HG03039 (cell line): ENCODE measurements at regions not wholly inside any gene's neighbourhood (a gene's known extent, or its start where the extent isn't known, plus 50 kb on each side); places are given as distances from the start of the nearest gene placed in this dataset.
"Not testable (repeated sequence)": the region's sequence is repeated elsewhere in the genome, so short reads cannot be mapped to it uniquely, and the experiment has no call there.

Source experiments
- ATAC-seq: cut with Tn5 transposase; IDR thresholded peaks from one replicate; pipeline ENCODE4 v1.9.1; 2021; ENCODE audit warnings: mild to moderate bottlenecking, moderate library complexity; ENCODE audit not compliant: unreplicated experiment

DNA sequence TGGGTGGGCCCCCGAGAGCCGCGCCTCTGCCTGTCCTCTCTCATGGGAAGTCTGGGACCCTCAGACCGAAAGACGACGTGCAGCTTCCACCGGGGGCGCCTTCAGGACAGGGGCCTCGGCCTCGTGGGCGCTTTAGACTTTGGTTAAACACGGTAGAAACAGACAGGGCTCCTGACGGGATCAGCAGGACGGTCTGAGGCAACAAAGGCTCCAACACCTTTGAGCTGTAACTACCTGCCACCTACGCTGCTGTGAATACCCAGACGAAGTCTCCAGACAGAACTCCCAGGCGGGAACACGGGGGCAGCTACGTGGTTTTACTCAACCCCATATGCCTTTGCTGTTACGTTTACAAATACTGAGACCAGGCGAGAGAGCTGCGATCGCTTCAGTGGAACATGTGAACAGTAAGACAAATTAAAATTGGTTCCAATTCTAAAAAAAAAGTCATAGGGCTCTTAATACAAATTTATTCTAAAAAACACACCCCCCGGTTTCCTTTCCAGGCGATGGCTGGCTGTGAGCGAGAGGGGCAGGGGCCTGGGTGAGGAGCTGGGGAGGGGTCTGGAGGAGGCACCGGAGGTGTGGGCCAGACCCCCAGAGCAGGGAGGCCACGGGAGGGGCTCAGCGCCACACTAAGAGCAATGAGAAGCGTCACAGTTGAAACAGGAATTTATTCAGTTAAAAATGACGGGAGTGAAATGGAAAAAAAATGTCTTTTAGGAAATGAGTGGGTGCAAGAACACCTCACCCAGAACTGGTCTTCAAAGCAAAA is 453.2 kb downstream of the QKI start:
- ATAC-seq: no peak

DNA sequence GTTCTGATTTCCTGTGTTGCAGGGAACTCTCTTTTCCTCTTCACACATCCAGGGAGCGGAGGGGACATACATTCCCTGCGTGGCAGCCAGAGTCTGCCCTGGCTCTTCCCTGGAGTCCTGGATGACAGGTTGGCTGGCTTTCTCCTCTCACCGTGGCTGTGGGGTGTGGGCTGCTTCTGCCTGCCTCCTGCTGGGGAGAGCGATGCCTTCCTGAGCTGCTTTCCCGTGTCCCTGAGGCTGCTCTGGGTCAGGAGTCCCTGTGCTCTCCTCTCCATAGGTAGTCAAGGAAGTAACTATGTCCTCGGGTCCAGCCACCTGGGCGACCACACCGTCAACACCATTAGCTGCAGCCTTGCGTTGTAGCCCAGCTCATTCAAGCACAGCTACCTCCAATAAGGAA is 451.7 kb downstream of the QKI start:
- ATAC-seq: no peak

DNA sequence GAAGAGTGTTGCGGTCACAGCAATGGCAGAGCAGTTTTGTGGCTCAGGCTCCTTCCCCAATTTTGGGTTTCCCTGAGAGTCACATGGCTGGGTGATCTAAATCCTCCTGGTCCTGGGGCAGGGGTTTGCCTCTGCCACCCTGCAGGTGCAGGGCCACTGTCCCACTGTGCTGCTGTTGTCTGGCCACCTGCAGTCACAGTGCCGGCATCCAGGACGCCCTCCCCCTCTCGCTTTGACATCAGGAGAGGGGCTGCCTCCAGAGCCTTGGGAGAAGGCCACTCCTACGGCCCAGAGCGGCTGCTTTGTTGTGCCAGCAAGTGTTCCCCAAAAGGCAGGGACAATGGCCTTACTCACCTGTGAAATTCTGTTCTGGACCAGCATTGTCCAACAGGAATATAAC is 449.0 kb downstream of the QKI start:
- ATAC-seq: no peak

DNA sequence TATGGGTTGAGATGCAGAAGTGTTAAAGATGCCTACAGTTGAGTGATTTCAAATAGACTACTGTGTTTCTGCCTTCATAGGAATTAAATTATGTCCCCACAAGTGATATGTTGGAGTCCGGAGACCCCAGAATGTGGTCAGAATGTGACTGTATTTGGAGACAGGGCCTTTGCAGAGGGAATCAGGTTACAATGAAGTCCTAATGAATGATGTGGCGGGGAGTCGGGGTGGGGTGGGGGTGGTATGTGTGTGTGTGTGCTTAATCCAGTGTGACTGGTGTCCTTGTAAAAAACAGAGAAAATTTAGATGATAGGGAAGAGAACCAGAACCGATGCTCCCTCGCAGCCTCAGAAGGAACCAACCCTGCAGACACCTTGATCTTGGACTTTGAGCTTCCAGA is 448.2 kb downstream of the QKI start:
- no peak for ATAC-seq

DNA sequence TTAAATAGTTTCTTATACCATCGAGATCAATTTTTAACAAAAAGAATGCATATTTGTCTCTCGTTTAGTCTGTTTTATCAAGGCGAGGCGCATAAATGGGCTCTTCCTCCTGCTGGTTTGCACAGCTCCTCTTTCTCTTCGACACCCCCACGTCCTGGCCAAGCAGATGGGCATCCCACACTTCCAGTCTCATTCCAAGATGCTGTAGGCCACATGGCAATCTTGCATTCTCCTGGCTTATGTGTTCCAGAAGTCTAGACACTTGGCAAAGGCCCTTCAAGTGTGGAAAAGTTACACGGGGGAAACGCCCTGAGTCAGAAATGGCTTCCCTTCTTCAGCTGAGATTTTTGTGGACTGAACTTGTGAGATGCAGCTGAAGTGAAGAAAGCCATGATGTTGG is 447.1 kb downstream of the QKI start:
- ATAC-seq: no peak

DNA sequence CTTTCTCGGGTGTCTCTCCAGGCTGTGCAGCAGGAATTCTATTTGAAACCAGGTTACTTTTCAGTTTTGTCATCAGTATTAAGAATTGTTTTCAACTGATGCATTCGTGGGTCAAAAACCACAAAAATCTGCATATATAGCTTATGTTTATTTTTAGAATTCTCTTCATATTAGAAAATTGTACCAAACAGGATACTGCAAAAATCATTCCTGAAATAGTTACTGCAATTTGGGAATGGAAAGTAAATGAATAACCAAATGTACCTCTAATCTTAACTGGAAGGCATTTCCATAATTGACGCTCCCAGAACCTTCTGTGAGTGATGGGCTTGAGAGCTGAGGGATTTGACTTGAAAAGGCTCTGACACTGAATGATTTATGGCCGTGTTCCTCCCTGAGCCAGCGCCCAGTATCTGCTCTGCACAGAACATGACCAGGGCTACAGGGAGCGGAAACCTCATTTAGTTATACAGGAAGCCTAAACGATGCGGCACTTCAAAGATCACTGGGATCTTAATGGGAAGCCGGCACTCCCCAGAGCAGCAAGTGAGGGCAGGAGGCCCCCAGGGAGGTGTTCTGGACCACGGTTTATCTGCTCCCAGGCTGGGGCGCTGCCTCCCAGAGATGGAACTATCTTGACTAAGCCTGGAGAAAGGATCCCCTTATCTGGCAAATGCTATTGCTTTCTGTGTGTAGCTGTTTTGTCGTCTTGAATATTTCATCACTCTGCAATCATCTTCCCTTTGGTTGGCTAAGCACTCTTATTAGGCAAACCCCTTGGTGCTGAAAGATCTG is 446.0 kb downstream of the QKI start:
- ATAC-seq: no peak

DNA sequence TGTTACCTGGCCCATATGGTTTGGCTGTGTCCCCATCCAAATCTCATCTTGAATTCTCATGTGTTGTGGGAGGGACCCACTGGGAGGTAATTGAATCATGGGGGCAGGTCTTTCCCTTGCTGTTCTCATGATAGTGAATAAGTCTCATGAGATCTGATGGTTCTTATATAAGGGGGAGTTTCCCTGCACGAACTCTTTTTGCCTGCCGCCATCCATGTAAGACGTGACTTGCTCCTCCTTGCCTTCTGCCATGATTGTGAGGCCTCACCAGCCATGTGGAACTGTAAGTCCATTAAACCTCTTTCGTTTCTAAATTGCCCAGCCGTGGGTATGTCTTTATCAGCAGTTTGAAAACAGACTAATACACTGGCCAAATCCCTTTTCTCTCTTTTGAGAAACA is 444.4 kb downstream of the QKI start:
- not testable (repeated sequence) for ATAC-seq

DNA sequence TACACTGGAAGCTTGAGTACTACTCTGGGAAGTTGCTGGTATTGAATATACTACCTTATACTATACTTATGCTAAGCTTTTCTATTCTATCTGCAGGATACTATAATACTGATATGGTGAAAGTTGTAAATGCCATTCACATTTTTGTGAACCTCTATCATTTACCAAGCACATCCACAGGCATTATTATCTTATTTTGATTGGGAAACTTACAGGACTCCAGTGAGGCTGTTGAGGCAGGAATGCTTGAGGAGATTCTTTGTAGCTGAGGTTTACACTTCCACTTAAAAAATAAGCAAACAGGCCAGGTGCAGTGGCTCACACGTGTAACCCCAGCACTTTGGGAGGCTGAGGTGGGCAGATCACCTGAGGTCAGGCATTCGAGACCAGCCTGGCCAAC is 442.9 kb downstream of the QKI start:
- no peak for ATAC-seq

DNA sequence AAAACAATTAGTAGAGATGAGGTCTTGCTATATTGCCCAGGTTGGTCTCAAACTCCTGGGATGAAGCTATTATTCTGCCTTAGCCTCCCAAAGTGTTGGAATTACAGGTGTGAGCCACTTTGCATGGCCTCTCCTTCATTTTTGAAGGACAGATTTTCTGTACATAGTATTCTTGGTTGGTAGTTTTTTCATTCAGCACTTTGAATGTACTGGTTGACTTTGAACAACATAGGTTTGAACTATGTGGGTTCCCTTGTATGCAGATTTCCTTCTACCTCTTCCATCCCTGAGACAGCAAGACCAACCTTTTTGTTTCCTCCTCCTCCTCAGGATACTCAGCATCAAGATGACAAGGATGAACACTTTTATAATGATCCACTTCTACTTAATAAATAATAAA is 436.4 kb downstream of the QKI start:
- no peak for ATAC-seq

DNA sequence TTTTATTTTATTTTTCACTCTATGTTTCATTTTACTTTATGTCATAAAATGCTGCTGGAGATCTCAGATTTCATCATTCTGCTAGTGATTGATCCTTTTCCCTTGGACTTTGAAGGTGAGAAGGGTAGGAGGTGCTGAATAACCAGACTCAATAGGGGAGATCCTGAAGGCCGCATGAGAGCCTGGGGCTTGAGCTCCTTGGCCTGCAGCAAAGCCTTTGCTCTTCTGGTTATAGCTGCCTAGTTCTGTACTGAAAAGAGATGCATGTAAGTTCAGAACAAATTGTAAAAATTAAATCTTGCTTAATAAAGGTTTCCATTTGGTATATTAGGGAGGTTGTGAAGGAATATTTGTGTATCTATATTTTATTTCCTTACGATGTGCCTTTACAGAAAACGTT is 430.2 kb downstream of the QKI start:
- no peak for ATAC-seq

DNA sequence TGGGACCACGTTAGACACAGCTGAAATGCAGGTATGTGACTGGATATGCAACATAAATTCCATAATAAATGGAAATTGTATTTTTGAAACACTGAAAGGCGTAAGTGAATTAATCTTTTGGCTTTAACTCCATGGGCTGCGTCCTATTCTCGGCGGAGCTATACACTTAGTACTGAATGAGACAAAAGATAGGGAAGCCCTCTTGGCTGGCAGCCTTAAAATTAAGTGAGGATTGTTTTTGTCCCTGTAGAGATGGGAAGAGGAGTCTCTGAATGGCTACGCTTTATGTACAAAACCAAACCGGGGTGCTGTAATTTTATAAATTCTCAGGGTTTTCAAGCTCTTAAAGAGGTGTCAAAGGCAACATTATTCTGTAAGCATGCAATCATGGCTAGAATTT is 429.8 kb downstream of the QKI start:
- ATAC-seq: no peak

DNA sequence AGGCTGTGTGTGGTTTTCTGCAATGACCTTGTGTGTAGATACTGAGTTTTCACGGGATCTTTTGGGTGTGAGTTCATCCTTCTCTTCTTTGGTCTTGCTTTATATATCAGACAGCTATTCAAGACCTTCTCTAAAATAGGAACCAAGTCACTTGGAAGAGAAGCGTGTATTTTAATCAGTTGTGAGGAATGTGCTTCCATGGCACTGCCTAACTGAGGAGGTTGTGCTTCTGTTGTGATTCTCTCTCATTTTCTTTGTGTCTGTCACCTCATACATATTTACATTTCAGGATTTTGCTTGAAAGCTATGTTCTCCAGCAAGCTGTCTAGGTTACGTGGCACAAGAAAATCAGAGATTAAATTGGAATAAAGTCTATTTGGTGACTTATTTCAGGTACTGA is 428.7 kb downstream of the QKI start:
- no peak for ATAC-seq

DNA sequence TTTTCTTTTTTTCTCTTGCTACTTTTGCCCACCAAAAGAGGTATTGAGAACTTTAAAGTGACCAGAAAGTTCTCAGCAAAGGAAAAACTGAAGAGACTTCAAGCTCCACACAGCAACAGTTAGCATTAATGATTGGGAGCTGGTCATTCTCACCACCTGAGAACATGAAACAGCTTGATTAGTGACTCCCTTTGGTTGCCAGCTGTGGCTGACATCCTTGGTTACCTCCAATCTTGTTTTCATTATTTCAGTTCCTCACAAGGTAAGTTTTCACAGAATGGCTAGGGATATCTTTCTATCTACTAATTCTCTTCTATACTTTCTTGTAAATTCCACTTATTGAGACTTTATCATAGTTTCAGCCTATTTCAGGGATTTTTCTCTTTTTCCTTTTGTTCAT is 427.9 kb downstream of the QKI start:
- ATAC-seq: no peak

DNA sequence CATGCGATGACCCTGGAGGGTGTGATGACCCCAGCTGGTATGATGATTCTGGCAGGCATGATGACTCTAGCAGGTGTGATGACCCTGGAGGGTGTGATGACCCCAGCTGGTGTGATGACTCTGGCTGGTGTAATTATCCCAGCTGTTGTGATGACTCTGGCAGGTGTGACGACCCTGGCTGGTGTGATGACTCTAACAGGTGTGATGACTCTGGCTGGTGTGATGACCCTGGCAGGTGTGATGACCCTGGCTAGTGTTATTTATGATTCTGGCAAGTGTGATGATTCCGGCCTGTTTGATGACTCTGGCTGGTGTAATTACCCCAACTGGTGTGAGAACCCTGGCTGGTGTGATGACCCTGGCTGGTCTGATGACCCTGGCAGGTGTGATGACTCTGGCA is 427.2 kb downstream of the QKI start:
- ATAC-seq: no peak

DNA sequence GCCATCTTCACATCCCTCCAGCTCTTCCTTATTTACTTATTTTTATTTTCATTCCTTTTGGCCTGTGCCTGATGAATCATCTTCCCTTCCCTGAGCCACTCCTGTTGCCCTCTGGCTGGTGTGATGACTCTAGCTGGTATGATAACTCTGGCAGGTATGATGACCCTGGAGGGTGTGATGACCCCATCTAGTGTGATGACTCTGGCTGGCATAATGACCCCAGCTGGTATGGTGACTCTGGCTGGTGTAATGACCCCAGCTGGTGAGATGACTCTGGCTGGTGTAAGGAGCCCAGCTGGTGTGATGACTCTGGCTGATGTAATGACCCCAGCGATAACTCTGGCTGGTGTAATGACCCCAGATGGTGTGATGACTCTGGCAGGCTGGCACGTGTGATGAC is 426.8 kb downstream of the QKI start:
- no peak for ATAC-seq

DNA sequence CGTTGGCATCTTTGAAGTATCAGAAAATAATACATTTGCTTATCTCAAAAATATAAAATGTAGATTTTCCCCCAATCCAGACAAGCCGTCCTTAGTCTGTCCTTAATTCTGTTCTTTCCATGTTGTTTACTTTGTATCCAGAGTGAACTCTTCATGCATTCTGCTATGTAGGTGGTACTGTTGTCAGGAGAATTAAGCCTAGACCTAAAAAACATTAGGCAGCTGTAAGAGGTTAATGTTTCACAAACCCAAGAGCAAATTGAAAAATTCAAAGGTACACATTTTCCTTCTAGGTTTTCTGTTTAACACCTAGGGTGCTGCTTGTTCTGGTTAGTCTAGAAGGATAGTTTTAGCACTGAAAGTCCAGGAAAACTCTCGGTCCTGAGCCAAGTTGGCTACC is 426.4 kb downstream of the QKI start:
- ATAC-seq: no peak

DNA sequence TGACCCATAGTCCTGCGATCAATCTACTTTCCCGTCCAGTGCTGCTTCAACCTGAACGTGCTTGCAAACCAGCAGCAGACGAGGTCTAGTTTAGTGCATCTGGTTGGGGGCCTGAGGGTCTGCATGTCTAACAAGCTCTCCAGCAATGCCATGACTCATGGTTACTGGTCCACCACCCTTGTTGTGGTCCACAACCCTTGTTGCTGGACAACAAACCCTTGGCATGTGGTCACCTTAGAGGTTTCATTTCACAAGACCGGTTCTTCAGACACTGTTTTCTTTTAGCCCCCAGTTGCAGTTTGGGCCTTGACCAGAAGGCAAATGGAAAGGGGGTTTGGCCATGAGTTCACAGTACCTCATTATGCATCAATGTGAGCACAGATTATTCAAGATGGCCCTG is 424.8 kb downstream of the QKI start:
- ATAC-seq: no peak

DNA sequence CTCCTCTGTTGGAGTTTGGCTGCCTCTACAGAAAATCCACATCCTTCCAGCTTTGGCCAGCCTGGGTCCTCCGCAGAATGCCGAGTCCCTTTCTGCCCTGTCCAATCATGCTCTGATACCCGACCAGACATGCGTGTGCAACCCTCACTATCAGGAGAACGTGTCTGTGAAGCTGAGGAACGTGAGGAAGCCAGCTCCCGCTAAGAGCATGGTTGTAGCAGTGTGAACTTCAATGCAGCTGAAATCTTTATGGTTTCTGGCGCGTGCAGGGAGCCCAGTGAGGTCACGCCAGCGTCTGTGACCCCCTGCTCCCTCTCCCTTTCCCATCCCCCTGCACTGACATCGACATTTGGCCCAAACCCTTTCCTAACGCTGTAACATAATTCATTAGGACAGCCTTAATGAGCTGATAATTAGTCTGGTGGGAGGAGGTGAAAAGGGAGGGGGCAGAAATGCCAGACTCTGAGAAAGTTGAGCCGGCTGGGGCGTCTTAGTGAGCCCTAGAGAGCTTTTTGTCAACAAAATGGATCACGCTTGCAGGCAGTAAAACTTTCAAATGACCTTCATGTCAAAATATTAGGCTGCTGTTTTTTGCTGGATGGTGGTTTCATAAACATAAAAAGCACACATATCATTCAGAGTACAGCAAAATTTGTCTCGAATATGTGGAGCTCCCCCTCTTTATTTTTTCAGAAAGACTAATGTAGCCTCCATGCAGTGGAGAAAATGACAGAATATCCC is 423.3 kb downstream of the QKI start:
- no peak for ATAC-seq

DNA sequence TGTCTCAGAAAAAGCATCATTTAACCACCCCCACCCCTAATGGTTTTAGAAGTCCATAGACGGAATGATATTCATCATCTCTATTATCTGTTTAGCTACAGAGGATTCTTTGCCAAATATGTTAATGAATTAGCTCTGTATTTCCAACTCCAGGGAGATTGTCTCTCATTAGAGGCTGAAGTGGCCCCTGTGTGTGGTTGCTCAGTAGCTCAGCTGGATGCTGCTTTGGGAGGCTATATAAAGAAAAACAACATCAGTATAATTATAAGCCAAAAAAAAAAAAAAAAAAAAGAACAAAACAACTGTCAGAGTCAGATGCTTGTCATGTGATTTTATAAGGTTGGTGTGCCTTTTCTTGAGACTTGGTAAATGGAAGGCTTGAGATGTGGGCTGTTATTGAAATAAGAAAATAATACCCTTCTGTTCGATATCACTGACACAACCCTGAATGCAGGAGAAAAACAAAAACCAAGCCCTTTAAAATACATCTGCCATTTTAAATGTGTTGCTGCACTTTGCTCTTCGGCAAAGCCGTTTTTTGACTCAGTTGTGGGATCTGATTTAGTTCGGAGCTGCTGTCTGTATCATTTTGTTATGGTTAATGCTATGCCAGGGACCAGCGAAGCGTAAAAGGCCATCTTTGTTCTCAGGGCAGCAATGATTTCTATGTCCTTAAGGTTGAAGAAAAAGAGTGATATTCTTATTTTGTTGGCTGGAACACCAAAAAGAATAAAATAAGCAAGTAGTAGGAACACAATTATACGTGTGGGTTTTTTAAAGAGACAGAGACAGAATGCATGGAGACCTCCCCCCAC is 422.6 kb downstream of the QKI start:
- ATAC-seq: no peak

DNA sequence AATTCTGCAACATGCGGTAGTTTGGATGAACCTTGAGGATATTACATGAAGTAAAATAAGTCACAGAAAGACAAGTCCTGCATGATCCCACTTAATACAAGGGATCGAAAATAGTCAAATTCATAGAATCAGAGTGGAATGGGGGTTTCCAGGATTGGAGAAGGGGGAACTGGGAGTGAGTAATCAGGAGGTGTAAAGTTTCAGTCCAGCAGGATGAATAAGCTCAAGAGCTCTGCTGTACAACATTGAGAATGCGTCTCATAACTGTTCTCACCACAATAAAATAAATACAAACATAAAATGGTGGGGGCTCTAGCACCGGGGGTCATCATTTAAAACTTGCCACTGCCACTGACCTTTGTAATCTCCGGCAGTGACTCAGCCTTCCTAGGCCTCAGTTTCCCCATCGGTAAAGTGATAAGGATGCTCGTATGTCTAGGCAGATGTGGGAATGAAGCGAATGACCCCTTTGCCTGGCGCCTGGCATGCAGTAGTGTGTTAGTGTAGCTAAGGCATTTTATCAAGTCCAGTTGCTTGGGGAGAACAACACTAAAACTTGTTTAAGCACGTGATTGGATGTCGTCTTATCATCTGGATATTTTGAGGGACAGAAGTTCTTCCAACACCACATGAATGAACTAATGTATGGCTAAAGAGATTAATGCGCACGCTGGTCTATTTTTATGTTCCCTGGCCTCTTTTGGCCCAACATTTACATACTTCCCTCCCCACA is 421.1 kb downstream of the QKI start:
- ATAC-seq: no peak
